ENCODE measurements at regions not wholly inside any gene's neighbourhood (a gene's known extent, or its start where the extent isn't known, plus 50 kb on each side); places are given as distances from the start of the nearest gene placed in this dataset.

GRCh38 chr4:3343358-3343757 is 50.5 kb downstream of the RGS12 start:
- DNase-seq (ENCODE audit: insufficient read length, low spot score) (no peak), FAIRE-seq (no peak)

GRCh38 chr4:3344104-3344503 is 51.3 kb downstream of the RGS12 start:
- FAIRE-seq (no peak), DNase-seq (ENCODE audit: insufficient read length, low spot score) (no peak)

GRCh38 chr4:3344596-3344995 is 51.8 kb downstream of the RGS12 start:
- FAIRE-seq, result no peak

GRCh38 chr4:3345384-3345783 is 52.6 kb downstream of the RGS12 start:
- FAIRE-seq (no peak), DNase-seq (ENCODE audit: insufficient read length, low spot score) (no peak)

More at GRCh38 chr4:3344596-3344995, 51.8 kb downstream of the RGS12 start:
- DNase-seq (ENCODE audit: insufficient read length, low spot score), result no peak

GRCh38 chr4:3346146-3346545 is 53.3 kb downstream of the RGS12 start:
- peak; percentile 84 for DNase-seq (ENCODE audit: insufficient read length, low spot score)
- FAIRE-seq, result no peak

- no peak for DNase-seq (ENCODE audit: insufficient read length, low spot score)
- FAIRE-seq, result no peak
Observed at GRCh38 chr4:3347871-3348270, 55.0 kb downstream of the RGS12 start.

- FAIRE-seq, result no peak
- no peak for DNase-seq (ENCODE audit: insufficient read length, low spot score)
Observed at GRCh38 chr4:3348621-3349020, 55.8 kb downstream of the RGS12 start.

GRCh38 chr4:3349116-3349515 is 56.3 kb downstream of the RGS12 start:
- FAIRE-seq, result no peak
- no peak for DNase-seq (ENCODE audit: insufficient read length, low spot score)

GRCh38 chr4:3351997-3352396 is 59.2 kb downstream of the RGS12 start:
- FAIRE-seq (no peak), DNase-seq (ENCODE audit: insufficient read length, low spot score) (no peak)

GRCh38 chr4:3352505-3352904 is 59.7 kb downstream of the RGS12 start:
- FAIRE-seq, result no peak
- DNase-seq (ENCODE audit: insufficient read length, low spot score), result no peak

- peak; percentile 31 for FAIRE-seq
Observed at GRCh38 chr4:3352941-3353594, 60.2 kb downstream of the RGS12 start.

GRCh38 chr4:3353752-3354454 is 61.1 kb downstream of the RGS12 start:
- no peak for FAIRE-seq
- no peak for DNase-seq (ENCODE audit: insufficient read length, low spot score)

More at GRCh38 chr4:3352941-3353594, 60.2 kb downstream of the RGS12 start:
- no peak for DNase-seq (ENCODE audit: insufficient read length, low spot score)

- FAIRE-seq (no peak), DNase-seq (ENCODE audit: insufficient read length, low spot score) (no peak)
Observed at GRCh38 chr4:3354455-3354811, 61.6 kb downstream of the RGS12 start.

GRCh38 chr4:3355266-3355748 is 62.5 kb downstream of the RGS12 start:
- FAIRE-seq, result no peak
- no peak for DNase-seq (ENCODE audit: insufficient read length, low spot score)

GRCh38 chr4:3358656-3359055 is 65.8 kb downstream of the RGS12 start:
- FAIRE-seq, result no peak

GRCh38 chr4:3360777-3361176 is 68.0 kb downstream of the RGS12 start:
- FAIRE-seq (no peak), DNase-seq (ENCODE audit: insufficient read length, low spot score) (no peak)

More at GRCh38 chr4:3358656-3359055, 65.8 kb downstream of the RGS12 start:
- no peak for DNase-seq (ENCODE audit: insufficient read length, low spot score)

- no peak for DNase-seq (ENCODE audit: insufficient read length, low spot score)
- no peak for FAIRE-seq
Observed at GRCh38 chr4:3361406-3361805, 68.6 kb downstream of the RGS12 start.

- no peak for FAIRE-seq
Observed at GRCh38 chr4:3361896-3362295, 69.1 kb downstream of the RGS12 start.

GRCh38 chr4:3362431-3363287 is 69.8 kb downstream of the RGS12 start:
- no peak for DNase-seq (ENCODE audit: insufficient read length, low spot score)
- peak; percentile 96 for FAIRE-seq

More at GRCh38 chr4:3361896-3362295, 69.1 kb downstream of the RGS12 start:
- DNase-seq (ENCODE audit: insufficient read length, low spot score), result no peak

- DNase-seq (ENCODE audit: insufficient read length, low spot score) (no peak), FAIRE-seq (no peak)
Observed at GRCh38 chr4:3363411-3364141, 70.8 kb downstream of the RGS12 start.

- no peak for FAIRE-seq
Observed at GRCh38 chr4:3364199-3364598, 71.4 kb downstream of the RGS12 start.

More at GRCh38 chr4:3364199-3364598, 71.4 kb downstream of the RGS12 start:
- DNase-seq (ENCODE audit: insufficient read length, low spot score), result no peak

Measured in HTR-8/SVneo (cell line).